Fibroblast of lung (primary cell): ENCODE measurements at regions not wholly inside any gene's neighbourhood (a gene's known extent, or its start where the extent isn't known, plus 50 kb on each side); places are given as distances from the start of the nearest gene placed in this dataset.
A peak's percentile ranks its signal among the peaks of the same experiment; 100 is the strongest.

Experiments
- DNase-seq, 2 donors: peaks; one replicate each; pipeline versions ENCODE4 v3.0.0 to v3.0.0-alpha.2; 2010; ENCODE audit warnings: low read depth in 2 of 2
- H2AFZ ChIP-seq: 2 replicates; pipeline ENCODE4 v1.5.1; 2012; ENCODE audit warnings: low read length, control low read depth, inconsistent platforms
- H3K27ac ChIP-seq: 2 replicates; pipeline ENCODE4 v1.5.1; 2011; ENCODE audit warnings: low read length, control low read depth; ENCODE audit not compliant: insufficient read depth
- H3K27me3 ChIP-seq: 2 replicates; pipeline ENCODE4 v1.5.1; 2011; ENCODE audit warnings: mild to moderate bottlenecking, low read length; ENCODE audit not compliant: control insufficient read depth, insufficient read depth
- H3K36me3 ChIP-seq: 2 replicates; pipeline ENCODE4 v1.5.1; 2011; ENCODE audit warnings: low read length; ENCODE audit not compliant: control insufficient read depth, insufficient read depth
- H3K4me1 ChIP-seq: 2 replicates; pipeline ENCODE4 v1.5.1; 2011; ENCODE audit warnings: low read length; ENCODE audit not compliant: control insufficient read depth, insufficient read depth; ENCODE audit errors: extremely low read depth
- H3K4me2 ChIP-seq: 2 replicates; pipeline ENCODE4 v1.5.1; 2011; ENCODE audit warnings: low read length, control low read depth; ENCODE audit not compliant: insufficient read depth; ENCODE audit errors: extremely low read depth
- H3K4me3 ChIP-seq, 4 experiments: fragments of 200-600 bp in 1 of 4; sonication (generic) in 1 of 4; replicated peaks in 1 of 4; 2 replicates each; pipeline ENCODE4 v1.5.1; 2011 to 2016; ENCODE audit warnings: low read length in 4 of 4, low read depth in 3 of 4, mild to moderate bottlenecking in 3 of 4, control low read depth in 2 of 4, inconsistent platforms in 1 of 4, mixed read lengths in 1 of 4; ENCODE audit not compliant: insufficient read depth in 1 of 4; ENCODE audit errors: control extremely low read depth in 1 of 4
- H3K79me2 ChIP-seq: 2 replicates; pipeline ENCODE4 v1.5.1; 2012; ENCODE audit warnings: mild to moderate bottlenecking, low read length, inconsistent platforms; ENCODE audit not compliant: control insufficient read depth, insufficient read depth
- H3K9ac ChIP-seq: 2 replicates; pipeline ENCODE4 v1.5.1; 2011; ENCODE audit warnings: mild to moderate bottlenecking, low read length, control low read depth; ENCODE audit not compliant: insufficient read depth
- H3K9me3 ChIP-seq: 2 replicates; pipeline ENCODE4 v1.5.1; 2012; ENCODE audit warnings: low read depth, low read length; ENCODE audit not compliant: control insufficient read depth, insufficient read depth
- H4K20me1 ChIP-seq: 2 replicates; pipeline ENCODE4 v1.5.1; 2011; ENCODE audit warnings: low read length; ENCODE audit not compliant: control insufficient read depth, insufficient read depth; ENCODE audit errors: extremely low read depth
- CTCF ChIP-seq, 2 donors: IDR thresholded peaks in 1 of 2; conservative IDR thresholded peaks in 1 of 2; 1 replicate in 1 of 2; 2 replicates in 1 of 2; pipeline ENCODE4 v1.5.1; 2011 to 2012; ENCODE audit warnings: low read length in 2 of 2, control low read depth in 1 of 2, inconsistent platforms in 1 of 2, low read depth in 1 of 2, mild to moderate bottlenecking in 1 of 2
- EZH2 ChIP-seq: IDR thresholded peaks from 2 replicates; pipeline ENCODE4 v1.5.1; 2012; ENCODE audit warnings: low read length, control low read depth, mild to moderate bottlenecking; ENCODE audit errors: missing control alignments

GRCh38 chr6:105884426-105884825 lies 201.7 kb upstream of the PRDM1 start:
- H2AFZ ChIP-seq, result no peak overlapping the region
- no peaks in the 10 kb centered on the region for H3K79me2 ChIP-seq
- H3K4me3 ChIP-seq, result no peak overlapping the region
- no peaks in the 10 kb centered on the region for H4K20me1 ChIP-seq
- TF ChIP-seq EZH2 (no peak), CTCF (conservative IDR thresholded peaks at IDR 0.05 in 1 of 2, IDR thresholded peaks at IDR 0.05 in 1 of 2; ENCODE audit: low read depth in 1 of 2, low read length in 2 of 2) (no peak)
- H3K27me3 ChIP-seq, result no peaks in the 10 kb centered on the region
- H3K27ac ChIP-seq, result no peak overlapping the region
- no peak overlapping the region for H3K9ac ChIP-seq
- H3K9me3 ChIP-seq, result no peaks in the 10 kb centered on the region
- no peak for DNase-seq
- no peaks in the 10 kb centered on the region for H3K4me1 ChIP-seq
- no peaks in the 10 kb centered on the region for H3K36me3 ChIP-seq
- no peak overlapping the region for H3K4me2 ChIP-seq

DNA sequence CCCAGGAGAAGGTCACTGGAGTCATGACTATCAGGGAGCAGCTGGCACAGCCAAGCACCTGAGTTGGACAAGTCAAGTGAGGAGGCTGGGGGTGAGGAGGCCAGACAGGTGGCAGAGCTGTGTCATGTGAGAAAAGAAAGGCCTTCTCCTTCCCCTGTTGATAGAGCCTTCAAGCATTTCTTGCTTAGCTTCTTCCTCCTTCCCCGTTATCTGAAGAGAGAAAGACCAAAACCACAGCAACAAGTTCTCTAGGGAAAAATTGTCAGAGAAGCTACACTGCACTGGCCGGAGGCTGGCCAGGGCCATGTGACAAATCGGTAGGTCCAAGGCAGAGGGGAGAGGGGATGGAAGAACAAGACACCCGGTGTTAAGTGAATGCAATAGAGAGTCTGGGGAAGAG lies 202.1 kb upstream of the PRDM1 start:
- Histone ChIP-seq H3K9me3 (no peaks in the 10 kb centered on the region), H3K27me3 (no peaks in the 10 kb centered on the region), H3K4me2 (no peak overlapping the region), H3K4me1 (no peaks in the 10 kb centered on the region), H3K27ac (no peak overlapping the region), H3K4me3 (no peak overlapping the region), H4K20me1 (no peaks in the 10 kb centered on the region), H3K79me2 (no peaks in the 10 kb centered on the region), H3K9ac (no peak overlapping the region), H2AFZ (no peak overlapping the region), H3K36me3 (no peaks in the 10 kb centered on the region)
- TF ChIP-seq CTCF (conservative IDR thresholded peaks at IDR 0.05 in 1 of 2, IDR thresholded peaks at IDR 0.05 in 1 of 2; ENCODE audit: low read depth in 1 of 2, low read length in 2 of 2) (no peak), EZH2 (no peak)
- DNase-seq, result no peak

DNA sequence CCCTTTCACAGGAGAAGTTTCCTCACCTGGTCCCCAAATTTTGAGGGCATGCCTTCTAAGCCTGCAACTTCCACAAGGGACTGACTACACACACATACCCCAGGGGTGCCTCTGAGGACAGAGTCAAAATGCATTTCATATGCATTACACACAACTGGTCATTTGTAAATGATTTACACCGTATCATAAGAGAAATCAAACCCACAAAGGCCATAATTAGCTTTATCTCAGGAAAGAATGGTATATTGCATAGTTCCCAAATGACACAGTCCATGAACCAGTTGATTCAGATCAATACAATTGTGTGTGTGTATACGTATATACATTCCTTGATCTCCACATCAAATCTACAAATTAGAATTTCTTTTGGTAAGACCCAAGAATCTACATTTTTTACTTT lies 203.3 kb upstream of the PRDM1 start:
- Histone ChIP-seq H4K20me1 (no peaks in the 10 kb centered on the region), H3K9ac (no peak overlapping the region), H2AFZ (no peak overlapping the region), H3K79me2 (no peaks in the 10 kb centered on the region), H3K27ac (no peak overlapping the region), H3K4me1 (no peaks in the 10 kb centered on the region), H3K4me2 (no peak overlapping the region), H3K36me3 (no peaks in the 10 kb centered on the region), H3K4me3 (no peak overlapping the region), H3K27me3 (no peaks in the 10 kb centered on the region), H3K9me3 (no peaks in the 10 kb centered on the region)
- peak in 1 of 2 donors; percentile 39 for DNase-seq
- TF ChIP-seq CTCF (conservative IDR thresholded peaks at IDR 0.05 in 1 of 2, IDR thresholded peaks at IDR 0.05 in 1 of 2; ENCODE audit: low read depth in 1 of 2, low read length in 2 of 2) (no peak), EZH2 (no peak)
